HG03064 (cell line): ENCODE measurements at regions not wholly inside any gene's neighbourhood (a gene's known extent, or its start where the extent isn't known, plus 50 kb on each side); places are given as distances from the start of the nearest gene placed in this dataset.
"Not testable (repeated sequence)": the region's sequence is repeated elsewhere in the genome, so short reads cannot be mapped to it uniquely, and the experiment has no call there.

ENCODE experiments used
- ATAC-seq: cut with Tn5 transposase; IDR thresholded peaks from one replicate; pipeline ENCODE4 v1.9.1; 2021; ENCODE audit warnings: low read depth; ENCODE audit not compliant: unreplicated experiment

GRCh38 chr21:28391938-28392849, 600.5 kb downstream of the LTN1 start:
- ATAC-seq, result no peak

- ATAC-seq, result no peak
These were observed 605.5 kb downstream of the LTN1 start for GRCh38 chr21:28387220-28387619.

GRCh38 chr21:28385845-28386244, 606.8 kb downstream of the LTN1 start:
- no peak for ATAC-seq

GRCh38 chr21:28381000-28381745, 611.5 kb downstream of the LTN1 start:
- not testable (repeated sequence) for ATAC-seq

- ATAC-seq, result no peak
These were observed 612.4 kb downstream of the LTN1 start for GRCh38 chr21:28380241-28380640.

GRCh38 chr21:28378026-28378425, 614.7 kb downstream of the LTN1 start:
- no peak for ATAC-seq

GRCh38 chr21:28375708-28376385, 616.8 kb downstream of the LTN1 start:
- no peak for ATAC-seq

- no peak for ATAC-seq
These were observed 617.8 kb downstream of the LTN1 start for GRCh38 chr21:28374881-28375280.

GRCh38 chr21:28371713-28372112, 621.0 kb downstream of the LTN1 start:
- no peak for ATAC-seq

GRCh38 chr21:28359300-28359699, 633.4 kb downstream of the LTN1 start:
- no peak for ATAC-seq

GRCh38 chr21:28358702-28359101, 634.0 kb downstream of the LTN1 start:
- no peak for ATAC-seq

- ATAC-seq, result no peak
These were observed 634.5 kb downstream of the LTN1 start for GRCh38 chr21:28358170-28358569.

- no peak for ATAC-seq
These were observed 634.9 kb downstream of the LTN1 start for GRCh38 chr21:28357743-28358142.

GRCh38 chr21:28356422-28356821, 636.3 kb downstream of the LTN1 start:
- ATAC-seq, result no peak

GRCh38 chr21:28345934-28346333, 646.7 kb downstream of the LTN1 start:
- no peak for ATAC-seq

- ATAC-seq, result no peak
These were observed 647.7 kb downstream of the LTN1 start for GRCh38 chr21:28344985-28345384.

- no peak for ATAC-seq
These were observed 650.4 kb downstream of the LTN1 start for GRCh38 chr21:28342212-28342810.

GRCh38 chr21:28339403-28339802, 653.3 kb downstream of the LTN1 start:
- ATAC-seq, result no peak

GRCh38 chr21:28338701-28339305, 653.9 kb downstream of the LTN1 start:
- ATAC-seq, result no peak

GRCh38 chr21:28337315-28337714, 655.4 kb downstream of the LTN1 start:
- no peak for ATAC-seq
